ENCODE measurements at regions not wholly inside any gene's neighbourhood (a gene's known extent, or its start where the extent isn't known, plus 50 kb on each side); places are given as distances from the start of the nearest gene placed in this dataset.

- H3K36me3 ChIP-seq (replicated peaks in 1 of 2; ENCODE audit: control insufficient read depth in 1 of 2, insufficient read depth in 2 of 2, low read length in 2 of 2), result no peaks in the 10 kb centered on the region
- CTCF ChIA-PET (ENCODE audit: low intra/inter-chr PET ratio, low total read pairs), result no interaction called here
- POLR2A ChIA-PET, result no interaction called here
- TF ChIP-seq TAF15 (IDR thresholded peaks at IDR 0.05; ENCODE audit: low read depth, low read length, poor library complexity, severe bottlenecking) (no peak), GABPA (IDR thresholded peaks at IDR 0.05; ENCODE audit: low read depth, low read length) (no peak), GABPA (CRISPR knock-in tag; IDR thresholded peaks at IDR 0.05; ENCODE audit: low read depth) (no peak), ATF5 (CRISPR knock-in tag; IDR thresholded peaks at IDR 0.05; ENCODE audit: low read depth) (no peak), ARID2 (CRISPR knock-in tag; IDR thresholded peaks at IDR 0.05; ENCODE audit: borderline replicate concordance) (no peak), ZNF446 (CRISPR knock-in tag; IDR thresholded peaks at IDR 0.05) (no peak), ERF (CRISPR knock-in tag; IDR thresholded peaks at IDR 0.05) (no peak), ZFP91 (CRISPR knock-in tag; IDR thresholded peaks at IDR 0.05; ENCODE audit: borderline replicate concordance) (no peak), KDM6A (CRISPR knock-in tag; IDR thresholded peaks at IDR 0.05; ENCODE audit: low read depth) (no peak), HMG20A (CRISPR knock-in tag; IDR thresholded peaks at IDR 0.05; ENCODE audit: borderline replicate concordance) (no peak), ZNF101 (CRISPR knock-in tag; IDR thresholded peaks at IDR 0.05; ENCODE audit: borderline replicate concordance, low read depth) (no peak), CBX1 (IDR thresholded peaks at IDR 0.05; ENCODE audit: low read depth) (no peak), NRL (CRISPR knock-in tag; IDR thresholded peaks at IDR 0.05; ENCODE audit: borderline replicate concordance) (no peak), GTF2F1 (IDR thresholded peaks at IDR 0.05; ENCODE audit: low read length) (no peak), FOXJ3 (CRISPR knock-in tag; IDR thresholded peaks at IDR 0.05; ENCODE audit: borderline replicate concordance) (no peak)
- TF ChIP-seq, protein P1, sequence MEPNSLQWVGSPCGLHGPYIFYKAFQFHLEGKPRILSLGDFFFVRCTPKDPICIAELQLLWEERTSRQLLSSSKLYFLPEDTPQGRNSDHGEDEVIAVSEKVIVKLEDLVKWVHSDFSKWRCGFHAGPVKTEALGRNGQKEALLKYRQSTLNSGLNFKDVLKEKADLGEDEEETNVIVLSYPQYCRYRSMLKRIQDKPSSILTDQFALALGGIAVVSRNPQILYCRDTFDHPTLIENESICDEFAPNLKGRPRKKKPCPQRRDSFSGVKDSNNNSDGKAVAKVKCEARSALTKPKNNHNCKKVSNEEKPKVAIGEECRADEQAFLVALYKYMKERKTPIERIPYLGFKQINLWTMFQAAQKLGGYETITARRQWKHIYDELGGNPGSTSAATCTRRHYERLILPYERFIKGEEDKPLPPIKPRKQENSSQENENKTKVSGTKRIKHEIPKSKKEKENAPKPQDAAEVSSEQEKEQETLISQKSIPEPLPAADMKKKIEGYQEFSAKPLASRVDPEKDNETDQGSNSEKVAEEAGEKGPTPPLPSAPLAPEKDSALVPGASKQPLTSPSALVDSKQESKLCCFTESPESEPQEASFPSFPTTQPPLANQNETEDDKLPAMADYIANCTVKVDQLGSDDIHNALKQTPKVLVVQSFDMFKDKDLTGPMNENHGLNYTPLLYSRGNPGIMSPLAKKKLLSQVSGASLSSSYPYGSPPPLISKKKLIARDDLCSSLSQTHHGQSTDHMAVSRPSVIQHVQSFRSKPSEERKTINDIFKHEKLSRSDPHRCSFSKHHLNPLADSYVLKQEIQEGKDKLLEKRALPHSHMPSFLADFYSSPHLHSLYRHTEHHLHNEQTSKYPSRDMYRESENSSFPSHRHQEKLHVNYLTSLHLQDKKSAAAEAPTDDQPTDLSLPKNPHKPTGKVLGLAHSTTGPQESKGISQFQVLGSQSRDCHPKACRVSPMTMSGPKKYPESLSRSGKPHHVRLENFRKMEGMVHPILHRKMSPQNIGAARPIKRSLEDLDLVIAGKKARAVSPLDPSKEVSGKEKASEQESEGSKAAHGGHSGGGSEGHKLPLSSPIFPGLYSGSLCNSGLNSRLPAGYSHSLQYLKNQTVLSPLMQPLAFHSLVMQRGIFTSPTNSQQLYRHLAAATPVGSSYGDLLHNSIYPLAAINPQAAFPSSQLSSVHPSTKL (CRISPR knock-in tag; IDR thresholded peaks at IDR 0.05), result no peak
- TF ChIP-seq, protein P2, sequence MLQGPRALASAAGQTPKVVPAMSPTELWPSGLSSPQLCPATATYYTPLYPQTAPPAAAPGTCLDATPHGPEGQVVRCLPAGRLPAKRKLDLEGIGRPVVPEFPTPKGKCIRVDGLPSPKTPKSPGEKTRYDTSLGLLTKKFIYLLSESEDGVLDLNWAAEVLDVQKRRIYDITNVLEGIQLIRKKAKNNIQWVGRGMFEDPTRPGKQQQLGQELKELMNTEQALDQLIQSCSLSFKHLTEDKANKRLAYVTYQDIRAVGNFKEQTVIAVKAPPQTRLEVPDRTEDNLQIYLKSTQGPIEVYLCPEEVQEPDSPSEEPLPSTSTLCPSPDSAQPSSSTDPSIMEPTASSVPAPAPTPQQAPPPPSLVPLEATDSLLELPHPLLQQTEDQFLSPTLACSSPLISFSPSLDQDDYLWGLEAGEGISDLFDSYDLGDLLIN (CRISPR knock-in tag; IDR thresholded peaks at IDR 0.05; ENCODE audit: borderline replicate concordance), result no peak
- ATAC-seq (no peak), FAIRE-seq (no peak), DNase-seq (ENCODE audit: low spot score) (no peak)
- H3K4me2 ChIP-seq (ENCODE audit: low read depth, low read length), result no peak overlapping the region
- H3K27me3 ChIP-seq (ENCODE audit: control insufficient read depth in 1 of 2, insufficient read depth in 2 of 2, low read length in 2 of 2), result no peaks in the 10 kb centered on the region
- 31% methylated on average over 3 of the region's 3 CpGs for WGBS (ENCODE audit: low lambda C conversion rate)
- intact Hi-C loops (cut with micrococcal nuclease; ENCODE audit: unreplicated experiment), result no loop called here
- peaks cover 10% of the 10 kb centered on the region for H3K4me1 ChIP-seq (ENCODE audit: insufficient read depth, low read length)
- H3K27ac ChIP-seq (ENCODE audit: extremely low read length, insufficient read depth, low read length), result no peak overlapping the region
- no peak overlapping the region for H2AFZ ChIP-seq (ENCODE audit: low read length)
- no peaks in the 10 kb centered on the region for H3K79me2 ChIP-seq (ENCODE audit: insufficient read depth, low read length)
- no peak overlapping the region for H3K9ac ChIP-seq (ENCODE audit: insufficient read depth, low read depth, low read length)
- in situ Hi-C loops (cut with HindIII; ENCODE audit: extremely low pct_ligation_motif_present, low pct_unique_long_range_greater_than_20kb), result no loop called here
- no TSS peak for BruUV-seq (replicated peaks)
- H3K4me3 ChIP-seq (replicated peaks in 1 of 3; ENCODE audit: insufficient read depth in 1 of 3, low read depth in 2 of 3, low read length in 3 of 3), result no peak overlapping the region
- no peaks in the 10 kb centered on the region for H3K9me3 ChIP-seq (ENCODE audit: low read length)
- H4K20me1 ChIP-seq (ENCODE audit: insufficient read depth, low read length), result no peaks in the 10 kb centered on the region
These were observed 193.7 kb downstream of the PIK3R1 start for GRCh38 chr5:68409259-68409658.

All from HepG2 (cell line).